NCI-H82 treated with DMSO at 0.1 percent for 48 hours (cell line): ENCODE measurements at regions not wholly inside any gene's neighbourhood (a gene's known extent, or its start where the extent isn't known, plus 50 kb on each side); places are given as distances from the start of the nearest gene placed in this dataset.

Source experiments
- DNase-seq: peaks from one replicate; lab custom pipeline; 2025; ENCODE audit not compliant: unreplicated experiment; lab: John Stamatoyannopoulos, UW

GRCh38 chr2:137729305-137729704, 235.0 kb upstream of the HNMT start:
- no peak for DNase-seq

- DNase-seq, result no peak
Observed at GRCh38 chr2:137737559-137737958, 226.7 kb upstream of the HNMT start.

DNA sequence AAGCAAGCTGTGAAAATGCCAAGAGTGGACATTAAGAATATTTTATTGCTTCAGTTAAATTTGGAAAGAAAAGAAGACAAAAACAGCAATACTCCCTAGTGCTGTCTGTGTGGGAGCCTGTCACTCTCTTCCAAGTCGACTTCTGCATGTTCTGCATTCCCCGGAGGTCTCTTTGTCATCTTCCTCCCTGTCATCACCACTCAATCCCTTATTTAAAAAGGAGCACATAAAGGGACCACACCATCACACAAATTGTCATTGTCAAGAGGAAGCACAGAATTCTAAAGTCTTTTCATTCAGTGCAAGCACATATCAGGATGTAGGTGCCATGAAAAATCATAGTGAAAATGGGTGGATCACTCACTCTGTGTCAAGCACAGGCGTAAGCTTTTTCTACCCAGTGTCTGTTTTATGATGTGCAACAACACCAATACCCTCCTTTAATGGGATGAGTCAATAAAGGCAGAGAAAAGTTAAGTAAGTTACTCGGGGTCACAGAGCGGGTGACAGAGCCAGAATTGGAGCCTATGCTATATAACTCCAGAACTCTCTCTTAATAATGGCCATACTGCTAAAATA, 222.4 kb upstream of the HNMT start:
- DNase-seq, result no peak

DNA sequence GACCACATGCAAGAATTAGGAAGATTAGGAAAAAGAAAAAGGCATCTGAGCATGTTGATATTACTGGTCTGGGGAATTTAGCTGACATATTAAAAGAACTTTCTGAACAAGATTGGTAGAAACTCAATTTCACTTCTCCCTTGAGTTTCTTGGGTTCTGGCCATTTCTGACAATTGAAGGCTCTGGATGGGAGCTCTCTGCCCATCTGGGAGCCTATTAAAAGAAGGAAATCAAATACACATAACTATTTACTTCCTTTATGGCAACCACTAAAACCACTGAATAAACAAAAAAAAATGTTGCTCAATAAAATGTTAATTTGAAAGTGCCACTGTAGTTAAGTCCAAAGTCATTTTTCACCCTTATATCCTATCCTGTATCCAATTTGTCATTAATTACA, 216.8 kb upstream of the HNMT start:
- DNase-seq, result no peak

DNA sequence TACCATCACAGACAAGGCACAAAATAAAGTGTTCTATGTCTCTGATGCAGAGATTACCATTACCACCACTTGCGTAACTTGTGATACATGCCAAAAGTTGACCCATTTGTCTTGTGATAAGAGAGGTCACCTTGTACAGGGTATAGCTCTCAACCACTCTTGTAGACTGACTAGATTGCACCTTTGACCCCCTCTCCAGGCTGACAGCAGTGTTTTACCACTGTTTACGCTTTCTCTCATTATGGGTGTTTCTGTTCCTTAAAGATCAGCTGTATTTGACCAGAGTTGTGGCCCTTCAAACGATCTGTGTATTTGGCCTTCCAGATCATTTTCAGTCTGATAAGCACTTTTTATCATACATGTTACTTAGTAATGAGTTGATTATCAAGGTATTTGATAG, 215.7 kb upstream of the HNMT start:
- DNase-seq, result no peak

DNA sequence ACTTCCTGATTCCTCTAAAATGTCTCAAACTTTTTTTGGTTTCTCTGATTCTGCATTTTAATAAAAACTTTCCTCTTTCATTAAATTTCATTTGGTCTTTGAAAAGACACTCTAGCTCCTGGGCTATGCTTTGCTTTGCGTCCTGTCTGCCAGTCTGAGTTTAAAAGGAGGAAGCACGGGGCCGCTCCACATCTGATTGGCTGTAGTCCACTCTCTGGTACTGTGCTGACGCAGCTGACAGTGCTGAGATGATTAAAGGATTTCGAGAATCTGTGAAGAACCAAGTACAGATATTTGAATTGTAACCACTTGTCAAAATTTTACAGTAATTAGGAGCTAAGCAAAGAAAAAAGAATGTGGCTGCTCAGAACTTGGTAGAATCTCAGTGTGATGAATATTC, 199.6 kb upstream of the HNMT start:
- DNase-seq, result no peak

DNA sequence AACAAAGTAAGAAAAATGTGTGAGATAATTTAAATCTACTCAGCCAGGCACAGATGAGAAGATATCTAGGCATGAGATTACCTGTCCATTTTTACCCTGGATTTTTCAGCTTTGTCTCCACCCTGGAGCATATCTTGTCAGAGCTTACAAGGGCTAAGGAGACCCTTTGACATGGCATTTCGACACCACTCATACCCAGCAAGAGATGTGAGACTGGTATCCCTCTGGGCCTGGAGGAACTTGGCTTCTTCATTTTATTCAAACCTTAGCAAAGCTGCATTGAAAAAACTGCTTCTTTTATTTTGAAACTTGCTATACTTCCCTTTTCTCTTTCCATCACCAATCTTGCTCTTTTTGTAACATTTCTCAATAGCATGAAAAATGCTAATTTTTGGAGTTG, 194.9 kb upstream of the HNMT start:
- DNase-seq, result no peak

- DNase-seq, result peak; percentile 98
Observed at GRCh38 chr2:137770166-137770565, 194.1 kb upstream of the HNMT start.

DNA sequence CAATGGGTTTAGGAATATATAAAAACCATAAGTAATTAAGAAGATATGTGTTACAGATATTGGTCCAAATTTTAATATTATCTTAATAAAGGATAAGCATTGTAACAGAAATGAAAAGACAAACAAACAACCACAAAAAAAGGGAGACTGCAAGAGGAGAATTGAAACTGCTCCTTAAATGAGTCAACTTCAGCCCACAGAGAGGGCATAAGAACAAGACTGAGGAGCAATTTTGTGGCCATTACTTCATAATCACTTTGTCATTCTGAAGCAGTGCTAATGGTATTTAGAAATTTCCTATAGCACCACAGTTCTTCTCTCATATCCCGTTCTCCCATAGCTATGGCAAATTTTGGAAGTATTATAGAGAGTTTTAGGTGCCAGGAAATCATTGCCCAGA, 193.2 kb upstream of the HNMT start:
- DNase-seq, result no peak

GRCh38 chr2:137772451-137772850, 191.8 kb upstream of the HNMT start:
- no peak for DNase-seq

DNA sequence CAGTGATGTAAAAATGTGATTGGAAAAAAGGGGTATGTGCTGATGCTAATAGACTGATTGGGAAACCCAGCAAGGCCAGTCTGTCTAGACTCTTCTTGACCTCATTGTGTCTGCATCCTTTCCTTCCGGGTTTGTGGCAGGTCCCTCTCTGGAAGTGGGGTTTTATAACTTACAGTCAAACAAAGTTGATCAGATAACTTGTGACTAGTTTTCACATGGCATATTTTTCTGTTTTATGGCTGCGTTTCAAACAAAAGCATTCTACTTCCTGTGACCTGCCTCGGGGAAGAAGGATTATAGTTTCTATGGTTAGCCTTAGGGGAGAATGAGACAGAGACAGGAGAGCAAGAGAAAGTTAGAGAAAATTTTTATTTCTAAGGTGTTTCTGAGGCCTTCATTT, 188.7 kb upstream of the HNMT start:
- no peak for DNase-seq

DNA sequence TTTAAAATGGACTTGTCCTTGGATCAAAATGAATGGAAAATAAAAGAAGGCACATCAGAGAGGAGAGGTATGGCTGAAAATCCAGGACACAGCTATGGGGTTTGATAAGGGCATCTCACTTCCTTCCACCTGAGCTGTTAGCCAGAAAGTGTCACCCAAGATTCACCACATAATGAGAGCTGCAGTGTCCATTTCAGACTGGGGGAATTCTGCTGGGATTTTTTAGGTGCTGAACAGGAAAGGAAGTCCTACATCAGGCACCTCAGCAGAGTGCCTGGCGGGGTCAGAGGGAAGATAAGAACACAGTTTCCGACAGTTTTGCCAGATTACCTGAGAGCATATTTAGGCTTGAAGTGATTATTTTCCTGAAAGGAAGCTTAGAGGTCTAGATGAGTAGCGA, 187.6 kb upstream of the HNMT start:
- peak; percentile 9 for DNase-seq

DNA sequence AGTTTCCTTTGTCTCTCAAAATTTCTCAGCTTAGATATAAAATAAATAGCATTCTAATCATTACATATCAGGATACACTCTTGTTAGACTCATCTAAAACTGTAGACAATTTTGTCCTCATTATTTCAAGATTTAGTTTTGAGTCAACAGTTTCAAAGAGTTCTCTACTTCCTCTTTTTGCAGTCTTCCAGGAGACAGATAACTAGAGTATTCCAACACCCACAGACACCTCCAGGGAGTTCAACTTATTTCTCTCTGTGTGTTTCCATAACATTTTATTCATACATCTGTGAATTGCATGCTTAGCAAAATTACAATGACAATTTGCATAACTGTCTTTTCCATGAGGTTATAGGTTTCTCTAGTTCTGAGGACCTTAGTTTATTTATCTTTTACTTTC, 166.6 kb upstream of the HNMT start:
- no peak for DNase-seq

GRCh38 chr2:137799600-137799999, 164.7 kb upstream of the HNMT start:
- no peak for DNase-seq

DNA sequence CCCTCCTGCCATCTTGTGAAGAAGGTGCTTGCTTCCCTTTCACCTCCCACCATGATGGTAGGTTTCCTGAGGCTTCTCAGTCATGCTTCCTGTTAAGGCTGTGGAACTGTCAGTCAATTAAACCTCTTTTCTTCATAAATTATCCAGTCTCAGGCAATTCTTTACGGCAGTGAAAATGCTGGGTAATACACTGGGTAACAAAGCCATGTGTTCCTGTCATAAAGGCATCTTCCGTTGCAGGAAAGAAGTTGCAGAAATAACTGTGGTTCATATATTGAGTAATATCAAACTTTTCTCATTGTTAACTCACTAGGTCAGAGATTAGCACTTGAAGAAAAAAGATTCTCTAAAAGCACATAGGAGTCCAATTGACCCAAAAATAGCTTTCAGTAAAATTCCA, 163.9 kb upstream of the HNMT start:
- DNase-seq, result no peak

DNA sequence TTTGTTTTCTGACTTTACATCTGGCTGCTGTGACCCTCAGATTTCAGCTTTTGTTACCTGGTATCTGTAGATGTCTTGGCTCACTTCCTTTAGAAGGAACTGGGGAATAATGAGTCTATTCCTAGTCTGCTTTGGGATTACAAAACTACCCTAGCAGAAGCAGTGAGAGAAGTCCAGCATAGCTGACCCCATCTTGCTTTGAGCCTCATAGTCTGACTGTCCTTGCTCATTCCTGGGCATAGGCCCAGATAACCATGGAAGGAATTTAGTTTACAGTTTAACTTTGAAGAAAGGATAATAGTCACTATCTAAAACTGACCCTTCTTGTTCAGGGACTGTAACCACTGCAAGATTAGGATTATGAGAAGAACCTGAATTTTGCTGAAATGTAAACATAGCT, 163.0 kb upstream of the HNMT start:
- no peak for DNase-seq

DNA sequence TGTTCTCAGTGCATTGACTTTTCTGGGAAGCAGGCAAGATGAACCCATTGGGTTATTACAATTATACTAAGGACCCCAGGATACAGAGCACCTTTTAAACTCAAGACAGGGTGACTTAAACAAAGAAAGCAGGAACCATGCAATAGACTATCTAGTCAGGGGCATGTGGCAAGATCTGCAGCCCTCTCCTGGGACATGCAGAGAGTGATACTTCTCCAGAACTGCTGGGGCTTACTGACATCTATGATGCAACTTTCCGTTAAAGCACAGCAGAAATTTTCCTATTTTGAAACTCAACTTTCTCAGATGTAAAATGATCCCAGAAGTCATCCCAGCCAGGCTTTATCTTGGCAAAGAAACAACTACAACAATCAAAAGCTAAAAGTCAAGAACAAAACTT, 162.2 kb upstream of the HNMT start:
- DNase-seq, result no peak

- no peak for DNase-seq
Observed at GRCh38 chr2:137806068-137806805, 158.0 kb upstream of the HNMT start.

GRCh38 chr2:137809252-137809651, 155.0 kb upstream of the HNMT start:
- no peak for DNase-seq

DNA sequence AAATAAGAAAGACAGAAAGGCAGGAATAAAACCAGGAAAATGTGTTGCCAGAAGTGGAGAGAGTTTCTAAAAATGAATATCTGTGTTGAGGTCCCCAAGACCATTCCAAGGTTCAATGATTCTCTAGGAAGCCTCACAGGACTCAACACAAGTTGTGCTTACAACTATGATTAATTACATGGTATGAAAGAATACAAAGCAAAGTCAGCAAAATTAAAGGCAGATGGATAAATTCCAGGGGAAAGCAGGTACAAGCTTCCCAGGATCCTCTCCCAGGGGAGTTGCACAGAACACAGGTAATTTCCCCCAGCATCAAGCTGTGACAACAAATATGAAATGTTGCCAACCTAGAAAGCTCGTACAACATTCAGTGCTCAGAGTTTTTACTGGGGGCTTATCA, 154.4 kb upstream of the HNMT start:
- no peak for DNase-seq

- no peak for DNase-seq
Observed at GRCh38 chr2:137812517-137812916, 151.8 kb upstream of the HNMT start.

- peak; percentile 78 for DNase-seq
Observed at GRCh38 chr2:137813176-137813575, 151.1 kb upstream of the HNMT start.

DNA sequence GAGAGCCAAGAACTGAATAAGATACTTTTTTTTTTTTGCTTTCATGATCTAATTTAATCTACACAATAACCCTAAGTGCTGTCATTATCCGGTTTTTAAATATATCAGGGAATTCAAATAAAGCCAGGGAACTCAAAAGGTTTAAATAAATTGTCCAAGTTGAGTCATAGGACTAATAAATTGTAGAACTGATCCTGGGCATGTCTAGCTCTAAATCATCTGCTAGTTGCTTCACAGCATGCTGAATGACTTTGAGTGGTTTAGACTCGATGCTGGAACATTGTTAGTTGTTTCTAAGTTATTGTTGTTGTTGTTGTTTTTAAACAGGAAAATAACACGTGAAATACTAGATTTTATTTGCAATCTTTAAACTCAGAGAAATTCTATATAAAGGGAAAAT, 147.2 kb upstream of the HNMT start:
- DNase-seq, result no peak
